GM21737 (cell line): ENCODE measurements at regions not wholly inside any gene's neighbourhood (a gene's known extent, or its start where the extent isn't known, plus 50 kb on each side); places are given as distances from the start of the nearest gene placed in this dataset.

Experiments
- ATAC-seq: cut with Tn5 transposase; IDR thresholded peaks from one replicate; pipeline ENCODE4 v1.9.1; 2021; ENCODE audit warnings: mild to moderate bottlenecking, moderate library complexity; ENCODE audit not compliant: unreplicated experiment

DNA sequence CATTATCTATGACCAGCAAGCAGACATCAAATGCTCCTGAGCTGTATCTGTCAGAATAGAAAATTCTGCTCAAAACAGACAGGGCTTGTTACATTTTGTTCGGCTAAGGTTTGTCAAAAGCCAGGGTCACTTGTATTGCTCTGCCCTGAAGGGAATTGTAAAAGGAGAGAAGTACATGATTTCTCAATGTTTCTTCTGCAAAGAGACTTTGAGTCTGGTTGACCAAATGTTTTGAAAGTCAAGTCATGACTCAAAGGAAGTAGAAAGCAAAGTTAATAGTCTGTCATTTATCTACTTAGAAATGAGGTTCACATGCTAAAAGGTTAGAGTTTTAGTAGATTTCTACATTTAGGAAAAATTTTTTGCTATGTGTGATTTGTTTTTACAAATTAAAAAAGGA lies 1624.1 kb upstream of the ZEB2 start:
- no peak for ATAC-seq

GRCh38 chr2:146138820-146139219 lies 1618.9 kb upstream of the ZEB2 start:
- no peak for ATAC-seq

GRCh38 chr2:146135245-146135644 lies 1615.3 kb upstream of the ZEB2 start:
- ATAC-seq, result no peak

GRCh38 chr2:146131785-146132184 lies 1611.9 kb upstream of the ZEB2 start:
- ATAC-seq, result no peak

DNA sequence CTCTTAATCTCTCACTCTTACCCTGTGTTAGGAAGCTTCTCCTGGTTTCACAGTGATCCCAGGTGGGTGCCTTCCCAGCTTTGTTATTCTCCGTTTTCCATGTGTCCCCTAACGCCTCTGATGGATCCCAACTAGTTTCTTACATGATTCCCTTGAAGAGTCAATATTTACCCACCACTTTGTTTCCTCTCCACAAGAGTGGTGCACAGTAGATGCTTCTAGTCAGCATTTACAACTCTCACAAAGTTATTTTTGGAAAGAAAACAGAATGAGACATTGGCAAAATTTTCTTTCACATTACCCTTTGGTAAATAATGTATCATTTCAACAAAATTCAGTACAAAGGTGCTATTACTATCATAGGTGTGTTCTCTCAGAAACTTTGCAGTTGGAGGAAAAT lies 1611.1 kb upstream of the ZEB2 start:
- ATAC-seq, result no peak

- no peak for ATAC-seq
Measured at GRCh38 chr2:146130290-146130689, 1610.4 kb upstream of the ZEB2 start.

GRCh38 chr2:146129231-146129630 lies 1609.3 kb upstream of the ZEB2 start:
- ATAC-seq, result no peak

- ATAC-seq, result no peak
Measured at GRCh38 chr2:146128216-146128615, 1608.3 kb upstream of the ZEB2 start.

GRCh38 chr2:146125551-146125950 lies 1605.6 kb upstream of the ZEB2 start:
- no peak for ATAC-seq

DNA sequence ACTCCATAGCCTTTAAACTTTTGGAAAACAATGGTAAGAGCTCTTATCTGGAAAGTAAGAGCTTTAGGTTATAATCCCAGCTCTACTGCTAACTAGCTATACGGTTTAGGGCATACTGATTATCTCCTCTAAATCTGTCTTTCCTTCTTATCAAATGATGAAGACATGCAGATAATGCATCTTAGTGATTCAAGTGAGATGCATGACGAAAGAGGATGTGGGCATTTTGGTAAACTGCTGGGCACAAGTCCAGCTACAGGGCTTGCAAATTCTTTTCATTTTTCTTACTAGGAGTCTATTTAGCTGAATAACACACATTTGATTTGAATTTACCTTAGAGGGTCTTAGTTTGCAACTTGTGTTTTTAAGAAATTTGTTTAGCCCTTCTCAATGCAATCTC lies 1604.8 kb upstream of the ZEB2 start:
- ATAC-seq, result no peak

DNA sequence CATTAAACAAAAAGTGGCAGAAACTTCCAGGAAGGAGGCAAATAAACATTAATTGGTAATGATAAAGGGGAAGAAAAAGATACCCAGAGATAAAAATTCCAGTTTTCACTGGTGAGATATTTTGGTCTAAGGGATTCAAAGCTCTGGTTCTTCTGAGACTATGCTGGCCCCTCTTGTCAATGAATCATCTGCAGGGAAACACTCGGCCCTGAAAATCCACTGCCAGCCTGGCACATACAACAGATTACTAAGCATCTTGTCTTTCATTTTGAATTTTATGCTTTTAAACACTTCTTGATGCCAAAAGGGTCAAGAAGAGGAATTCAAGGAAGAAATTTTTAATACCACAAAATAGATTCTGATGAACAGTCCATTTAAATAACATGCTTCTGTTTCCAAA lies 1603.8 kb upstream of the ZEB2 start:
- no peak for ATAC-seq

GRCh38 chr2:146123256-146123655 lies 1603.3 kb upstream of the ZEB2 start:
- no peak for ATAC-seq

GRCh38 chr2:146119586-146119985 lies 1599.7 kb upstream of the ZEB2 start:
- ATAC-seq, result no peak

DNA sequence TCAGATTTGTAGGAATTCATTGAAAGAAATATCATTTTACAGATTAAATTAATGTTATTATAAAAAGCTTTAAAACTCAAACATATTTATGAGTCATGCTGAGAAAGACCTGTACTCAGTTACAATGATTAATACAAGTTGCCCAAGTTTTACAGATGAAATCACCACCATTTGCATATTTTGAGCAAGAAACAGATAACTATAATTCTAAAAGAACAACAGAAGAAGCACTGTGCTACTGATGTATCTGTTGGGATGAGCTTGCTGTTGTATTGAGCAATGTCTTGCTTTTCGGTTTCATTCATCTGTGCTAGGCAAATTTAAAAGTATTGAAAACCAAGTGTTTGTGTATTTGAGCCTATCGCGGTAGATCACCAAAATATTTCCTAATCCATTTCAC lies 1589.1 kb upstream of the ZEB2 start:
- ATAC-seq, result no peak

- no peak for ATAC-seq
Measured at GRCh38 chr2:146094185-146094584, 1574.3 kb upstream of the ZEB2 start.

GRCh38 chr2:146081459-146081858 lies 1561.5 kb upstream of the ZEB2 start:
- ATAC-seq, result no peak

DNA sequence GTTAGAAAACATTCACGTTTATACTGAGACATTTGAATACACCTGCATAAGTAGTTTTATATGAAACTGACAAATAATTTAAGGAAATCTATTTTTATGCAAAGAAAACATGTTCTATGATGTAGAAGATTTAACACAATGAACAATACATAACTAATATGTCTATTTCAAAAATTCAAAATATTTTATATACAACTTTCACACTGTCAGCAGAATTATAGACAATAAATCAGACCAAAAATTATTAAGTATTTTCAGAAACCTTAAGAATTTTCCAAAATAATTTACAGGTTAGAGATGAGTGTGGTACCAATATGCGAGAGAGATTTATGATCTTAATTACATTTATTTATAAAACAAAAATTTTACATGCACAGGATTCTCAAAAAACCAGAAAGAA lies 1561.0 kb upstream of the ZEB2 start:
- no peak for ATAC-seq

- no peak for ATAC-seq
Measured at GRCh38 chr2:146079216-146079615, 1559.3 kb upstream of the ZEB2 start.

DNA sequence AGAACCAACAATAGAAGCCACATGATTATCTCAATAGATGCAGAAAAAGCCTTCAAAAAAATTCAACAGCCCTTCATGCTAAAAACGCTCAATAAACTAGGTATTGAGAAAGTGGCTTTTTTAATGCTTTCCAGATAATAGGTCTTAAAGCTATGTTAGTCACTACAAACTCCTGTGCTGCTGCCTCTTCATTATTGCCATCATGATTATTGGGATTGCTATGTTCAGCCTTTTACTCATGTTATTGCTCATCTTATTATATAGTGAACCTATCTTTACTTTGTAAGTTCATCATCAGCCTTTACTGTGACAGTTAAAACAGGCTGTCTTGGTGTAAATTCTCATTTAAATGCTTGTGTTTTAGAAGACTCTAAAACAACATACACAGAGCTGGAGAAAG lies 1557.2 kb upstream of the ZEB2 start:
- ATAC-seq, result no peak

DNA sequence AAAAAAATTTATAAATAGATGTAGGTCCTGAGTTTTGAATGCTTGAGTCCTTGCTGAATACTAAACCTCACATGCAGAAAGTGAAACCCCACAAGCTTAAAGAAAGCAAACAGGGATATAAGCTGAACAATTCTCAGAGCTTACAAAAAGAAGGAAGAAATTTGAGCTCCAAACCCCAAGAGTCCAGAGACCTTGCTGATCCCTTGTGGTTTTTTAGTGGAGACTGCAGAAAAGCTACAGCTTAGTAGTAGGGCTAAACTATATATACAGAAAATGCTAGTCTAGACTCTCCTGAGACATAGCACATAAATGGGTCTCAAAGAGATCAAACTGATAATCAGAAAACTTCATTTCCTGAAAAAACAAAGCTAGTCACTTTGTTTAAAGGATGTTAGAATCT lies 1548.1 kb upstream of the ZEB2 start:
- no peak for ATAC-seq

- no peak for ATAC-seq
Measured at GRCh38 chr2:146048141-146048540, 1528.2 kb upstream of the ZEB2 start.

- no peak for ATAC-seq
Measured at GRCh38 chr2:146041274-146041910, 1521.5 kb upstream of the ZEB2 start.

- no peak for ATAC-seq
Measured at GRCh38 chr2:146040051-146040450, 1520.1 kb upstream of the ZEB2 start.
